Esophagus squamous epithelium (tissue), 5 donors: ENCODE measurements at regions not wholly inside any gene's neighbourhood (a gene's known extent, or its start where the extent isn't known, plus 50 kb on each side); places are given as distances from the start of the nearest gene placed in this dataset.

Experiments used
- DNase-seq: peaks from one replicate; lab custom pipeline; 2025; lab: John Stamatoyannopoulos, UW
- H3K27ac ChIP-seq, 4 donors: fragments of 200-600 bp; sonication (generic); one replicate each; pipeline ENCODE4 v1.5.1; 2016 to 2019; ENCODE audit warnings: mild to moderate bottlenecking in 1 of 4
- H3K27me3 ChIP-seq, 4 donors: fragments of 200-600 bp; sonication (generic); 1 replicate in 3 of 4; 2 replicates in 1 of 4; pipeline versions ENCODE4 v1.5.1 to v1.6.0; 2017 to 2021; ENCODE audit warnings: antibody characterized with exemption in 1 of 4
- H3K36me3 ChIP-seq, 3 donors: fragments of 200-600 bp; sonication (generic); one replicate each; pipeline ENCODE4 v1.5.1; 2016 to 2019
- H3K4me1 ChIP-seq, 3 donors: fragments of 200-600 bp; sonication (generic); one replicate each; pipeline ENCODE4 v1.5.1; 2017 to 2019
- H3K4me3 ChIP-seq, 4 donors: fragments of 200-600 bp; sonication (generic); 1 replicate in 3 of 4; 2 replicates in 1 of 4; pipeline ENCODE4 v1.5.1; 2016 to 2019; ENCODE audit warnings: mild to moderate bottlenecking in 2 of 4, moderate library complexity in 1 of 4
- H3K9me3 ChIP-seq, 3 donors: fragments of 200-600 bp; sonication (generic); one replicate each; pipeline ENCODE4 v1.5.1; 2016 to 2019
- POLR2A ChIP-seq, 4 donors: fragments of 450-650 bp; IDR thresholded peaks; one replicate each; pipeline ENCODE4 v1.6.1; 2017; ENCODE audit warnings: antibody characterized with exemption in 4 of 4, mild to moderate bottlenecking in 4 of 4, moderate library complexity in 3 of 4
- WGBS, 2 donors: methylation state at CpG; one replicate each; pipeline ENCODE4 v1.1.5; 2018; 5-methylcytosine and 5-hydroxymethylcytosine counted together
- intact Hi-C: fragments of 100-400 bp; cut with DNase I; formaldehyde crosslinking; loops from one replicate; pipeline ENCODE4 v1.15.0; 2022
- TF ChIP-seq, protein P1 (sequence below), 6 experiments: fragments of 450-650 bp in 4 of 6; fragments of 200-600 bp in 2 of 6; sonication (generic) in 2 of 6; IDR thresholded peaks; one replicate each; pipeline ENCODE4 v1.5.1; 2016 to 2019; ENCODE audit warnings: antibody characterized with exemption in 6 of 6, mild to moderate bottlenecking in 4 of 6, moderate library complexity in 4 of 6
- donor health status: DM: yes; HTN: yes; CAD: no.

DNA sequence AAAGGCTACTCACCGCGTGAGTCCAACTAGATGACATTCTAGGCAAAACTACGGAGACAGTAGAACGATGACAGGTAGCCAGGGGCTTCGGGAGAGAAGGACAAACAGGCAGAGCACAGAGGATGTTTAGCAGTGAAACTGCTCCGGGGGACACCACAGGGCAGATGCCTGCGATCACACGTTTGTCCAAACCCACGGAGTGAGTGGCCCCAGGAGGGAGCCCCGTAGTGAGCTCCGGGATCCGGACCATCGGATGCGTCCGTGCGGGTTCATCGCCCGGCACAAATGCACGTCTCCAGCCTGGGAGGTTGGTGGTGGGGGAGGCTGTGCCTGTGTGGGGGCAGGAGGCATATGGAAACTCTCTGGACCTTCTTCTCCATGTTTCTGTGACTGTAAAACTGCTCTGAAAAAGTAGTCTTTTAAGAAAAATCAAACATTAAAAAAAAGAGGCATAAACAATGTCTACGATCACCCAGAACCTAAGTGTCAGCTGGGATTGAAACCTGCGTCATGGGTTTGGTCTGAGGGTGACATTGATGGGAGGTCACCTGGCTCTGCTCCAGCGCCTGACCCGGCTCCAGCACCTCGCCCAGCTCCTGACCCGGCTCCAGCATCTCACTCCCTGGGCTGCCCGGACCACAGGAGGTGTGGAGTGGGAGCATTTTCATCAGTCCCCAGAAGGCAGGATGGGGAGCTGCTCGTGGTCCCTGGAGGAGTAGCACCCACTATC is 83.0 kb upstream of the CTDP1 start:
- H3K36me3 ChIP-seq: no peaks in the 10 kb centered on the region
- DNase-seq: no peak
- no peak overlapping the region for H3K27ac ChIP-seq
- H3K4me3 ChIP-seq: no peak overlapping the region
- peaks cover 7 to 17% (median 8%) of the 10 kb centered on the region in 3 donors for H3K4me1 ChIP-seq
- TF ChIP-seq POLR2A (IDR thresholded peaks at IDR 0.05): no peak
- TF ChIP-seq, protein P1, sequence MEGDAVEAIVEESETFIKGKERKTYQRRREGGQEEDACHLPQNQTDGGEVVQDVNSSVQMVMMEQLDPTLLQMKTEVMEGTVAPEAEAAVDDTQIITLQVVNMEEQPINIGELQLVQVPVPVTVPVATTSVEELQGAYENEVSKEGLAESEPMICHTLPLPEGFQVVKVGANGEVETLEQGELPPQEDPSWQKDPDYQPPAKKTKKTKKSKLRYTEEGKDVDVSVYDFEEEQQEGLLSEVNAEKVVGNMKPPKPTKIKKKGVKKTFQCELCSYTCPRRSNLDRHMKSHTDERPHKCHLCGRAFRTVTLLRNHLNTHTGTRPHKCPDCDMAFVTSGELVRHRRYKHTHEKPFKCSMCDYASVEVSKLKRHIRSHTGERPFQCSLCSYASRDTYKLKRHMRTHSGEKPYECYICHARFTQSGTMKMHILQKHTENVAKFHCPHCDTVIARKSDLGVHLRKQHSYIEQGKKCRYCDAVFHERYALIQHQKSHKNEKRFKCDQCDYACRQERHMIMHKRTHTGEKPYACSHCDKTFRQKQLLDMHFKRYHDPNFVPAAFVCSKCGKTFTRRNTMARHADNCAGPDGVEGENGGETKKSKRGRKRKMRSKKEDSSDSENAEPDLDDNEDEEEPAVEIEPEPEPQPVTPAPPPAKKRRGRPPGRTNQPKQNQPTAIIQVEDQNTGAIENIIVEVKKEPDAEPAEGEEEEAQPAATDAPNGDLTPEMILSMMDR (IDR thresholded peaks at IDR 0.05): no peak
- H3K9me3 ChIP-seq: peaks cover 0 to 8% (median 0%) of the 10 kb centered on the region in 3 donors
- H3K27me3 ChIP-seq: peaks cover 0 to 87% (median 3%) of the 10 kb centered on the region in 4 donors
- intact Hi-C loops: no loop called here
- 68 to 72% methylated on average over 24 to 27 of the region's 27 CpGs for WGBS, 2 donors

- H3K4me1 ChIP-seq: peaks cover 7 to 17% (median 8%) of the 10 kb centered on the region in 3 donors
- H3K9me3 ChIP-seq: peaks cover 0 to 7% (median 0%) of the 10 kb centered on the region in 3 donors
- no peak for TF ChIP-seq POLR2A (IDR thresholded peaks at IDR 0.05)
- TF ChIP-seq, protein P1 (IDR thresholded peaks at IDR 0.05): no peak
- no peak for DNase-seq
- H3K4me3 ChIP-seq: no peak overlapping the region
- 81 to 96% methylated on average over 8 to 20 of the region's 21 CpGs for WGBS, 2 donors
- no peaks in the 10 kb centered on the region for H3K36me3 ChIP-seq
- peaks cover 0 to 80% (median 3%) of the 10 kb centered on the region in 4 donors for H3K27me3 ChIP-seq
- intact Hi-C loops: no loop called here
- H3K27ac ChIP-seq: no peak overlapping the region
Measured at GRCh38 chr18:79597176-79597830, 82.3 kb upstream of the CTDP1 start.

- Histone ChIP-seq H3K27me3 (peaks cover 0 to 73% (median 3%) of the 10 kb centered on the region in 4 donors), H3K9me3 (no peaks in the 10 kb centered on the region), H3K36me3 (no peaks in the 10 kb centered on the region), H3K27ac (no peak overlapping the region), H3K4me3 (no peak overlapping the region), H3K4me1 (peaks cover 7 to 17% (median 8%) of the 10 kb centered on the region in 3 donors)
- no peak for TF ChIP-seq POLR2A (IDR thresholded peaks at IDR 0.05)
- TF ChIP-seq, protein P1 (IDR thresholded peaks at IDR 0.05): no peak
- intact Hi-C loops: no loop called here
- WGBS, 2 donors: 69 to 90% methylated on average over 2 to 17 of the region's 38 CpGs
- DNase-seq: no peak
Measured at GRCh38 chr18:79597831-79598632, 81.6 kb upstream of the CTDP1 start.

GRCh38 chr18:79598633-79599175 is 80.9 kb upstream of the CTDP1 start:
- H3K27me3 ChIP-seq: peaks cover 0 to 73% (median 3%) of the 10 kb centered on the region in 4 donors
- no peak overlapping the region for H3K4me3 ChIP-seq
- DNase-seq: no peak
- H3K9me3 ChIP-seq: no peaks in the 10 kb centered on the region
- intact Hi-C loops: no loop called here
- H3K36me3 ChIP-seq: no peaks in the 10 kb centered on the region
- 60 to 81% methylated on average over 10 to 11 of the region's 20 CpGs for WGBS, 2 donors
- H3K4me1 ChIP-seq: peaks cover 7 to 17% (median 8%) of the 10 kb centered on the region in 3 donors
- H3K27ac ChIP-seq: no peak overlapping the region
- TF ChIP-seq, protein P1 (IDR thresholded peaks at IDR 0.05): no peak
- no peak for TF ChIP-seq POLR2A (IDR thresholded peaks at IDR 0.05)
